ENCODE measurements at regions not wholly inside any gene's neighbourhood (a gene's known extent, or its start where the extent isn't known, plus 50 kb on each side); places are given as distances from the start of the nearest gene placed in this dataset.
A peak's percentile ranks its signal among the peaks of the same experiment; 100 is the strongest.

- in situ Hi-C loops (cut with HindIII; ENCODE audit: low pct_ligation_motif_present, low sequenced_read_pairs): no loop called here
- no peak for TF ChIP-seq CTCF (IDR thresholded peaks at IDR 0.05; ENCODE audit: low read depth, low read length, missing control alignments)
- H3K27me3 ChIP-seq (replicated peaks): no peaks in the 10 kb centered on the region
- no peak overlapping the region for H3K4me3 ChIP-seq (ENCODE audit: low read depth, low read length)
- no peaks in the 10 kb centered on the region for H3K36me3 ChIP-seq (replicated peaks)
- H3K27ac ChIP-seq: no peak overlapping the region
- DNase-seq: no peak
Observed at GRCh38 chr2:128534688-128535392, 216.2 kb upstream of the HS6ST1 start.

DNA sequence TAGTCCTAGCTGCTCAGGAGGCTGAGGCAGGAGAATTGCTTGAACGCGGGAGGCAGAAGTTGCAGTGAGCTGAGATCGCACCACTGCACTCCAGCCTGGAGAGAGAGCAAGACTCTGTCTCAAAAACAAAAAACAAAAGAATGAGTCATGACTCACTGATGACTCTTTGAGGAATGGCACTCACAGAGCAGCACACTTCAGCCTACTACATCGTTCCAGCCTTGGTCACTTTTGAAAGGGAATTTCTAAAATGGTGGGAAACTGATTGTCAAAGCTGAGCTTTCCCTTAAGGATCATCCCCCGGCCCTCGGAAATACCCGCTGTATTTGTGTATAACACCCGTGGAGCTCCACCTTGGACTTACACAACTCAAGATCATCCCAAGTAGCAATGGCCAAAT lies 217.3 kb upstream of the HS6ST1 start:
- peak; percentile 85 for DNase-seq
- no peak for TF ChIP-seq CTCF (IDR thresholded peaks at IDR 0.05; ENCODE audit: low read depth, low read length, missing control alignments)
- Histone ChIP-seq H3K27ac (peak overlapping the region; percentile 94), H3K27me3 (replicated peaks) (no peaks in the 10 kb centered on the region), H3K4me3 (ENCODE audit: low read depth, low read length) (no peak overlapping the region), H3K36me3 (replicated peaks) (no peaks in the 10 kb centered on the region)
- in situ Hi-C loops (cut with HindIII; ENCODE audit: low pct_ligation_motif_present, low sequenced_read_pairs): no loop called here

DNA sequence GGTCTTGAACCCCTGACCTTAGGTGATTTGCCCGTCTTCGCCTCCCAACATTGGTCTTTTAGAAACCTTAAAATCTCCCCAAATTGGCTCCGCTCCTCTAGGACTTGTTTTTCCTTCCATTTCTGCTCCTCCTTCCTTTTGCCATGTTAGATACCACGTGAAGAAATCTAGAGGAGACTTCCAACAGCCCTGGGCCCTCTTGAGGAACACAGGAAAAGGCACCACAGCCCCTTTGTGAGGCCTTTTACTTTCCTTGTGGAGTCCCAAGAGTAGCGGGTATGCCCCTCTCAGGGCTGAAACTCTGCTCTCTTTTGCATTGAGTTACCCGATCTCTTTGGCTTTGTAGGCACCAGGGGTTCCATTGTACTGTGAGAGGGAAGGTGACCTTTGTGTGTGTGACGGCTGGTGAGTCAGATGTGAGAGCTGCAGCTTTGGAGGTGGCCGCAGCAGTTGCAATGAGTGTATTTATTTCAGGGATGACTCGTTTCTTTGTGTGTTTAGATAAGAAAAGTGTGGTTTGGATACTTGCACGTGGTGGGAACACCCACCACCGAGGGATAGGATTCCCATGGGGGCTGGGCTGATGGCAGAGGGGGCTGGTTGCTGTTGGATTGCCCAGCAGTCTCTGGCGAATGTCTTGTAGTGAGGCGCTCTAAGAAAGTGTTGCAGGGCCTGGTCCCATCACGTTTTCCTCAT lies 218.4 kb upstream of the HS6ST1 start:
- Histone ChIP-seq H3K27ac (peak overlapping the region; percentile 94), H3K27me3 (replicated peaks) (no peaks in the 10 kb centered on the region), H3K4me3 (ENCODE audit: low read depth, low read length) (no peak overlapping the region), H3K36me3 (replicated peaks) (no peaks in the 10 kb centered on the region)
- TF ChIP-seq CTCF (IDR thresholded peaks at IDR 0.05; ENCODE audit: low read depth, low read length, missing control alignments): no peak
- in situ Hi-C loops (cut with HindIII; ENCODE audit: low pct_ligation_motif_present, low sequenced_read_pairs): no loop called here
- peak; percentile 99 for DNase-seq

- no peak overlapping the region for H3K4me3 ChIP-seq (ENCODE audit: low read depth, low read length)
- no peak for DNase-seq
- no peak for TF ChIP-seq CTCF (IDR thresholded peaks at IDR 0.05; ENCODE audit: low read depth, low read length, missing control alignments)
- H3K27me3 ChIP-seq (replicated peaks): no peaks in the 10 kb centered on the region
- no peaks in the 10 kb centered on the region for H3K36me3 ChIP-seq (replicated peaks)
- peak overlapping the region; percentile 94 for H3K27ac ChIP-seq
- in situ Hi-C loops (cut with HindIII; ENCODE audit: low pct_ligation_motif_present, low sequenced_read_pairs): no loop called here
Observed at GRCh38 chr2:128537646-128538045, 219.0 kb upstream of the HS6ST1 start.

DNA sequence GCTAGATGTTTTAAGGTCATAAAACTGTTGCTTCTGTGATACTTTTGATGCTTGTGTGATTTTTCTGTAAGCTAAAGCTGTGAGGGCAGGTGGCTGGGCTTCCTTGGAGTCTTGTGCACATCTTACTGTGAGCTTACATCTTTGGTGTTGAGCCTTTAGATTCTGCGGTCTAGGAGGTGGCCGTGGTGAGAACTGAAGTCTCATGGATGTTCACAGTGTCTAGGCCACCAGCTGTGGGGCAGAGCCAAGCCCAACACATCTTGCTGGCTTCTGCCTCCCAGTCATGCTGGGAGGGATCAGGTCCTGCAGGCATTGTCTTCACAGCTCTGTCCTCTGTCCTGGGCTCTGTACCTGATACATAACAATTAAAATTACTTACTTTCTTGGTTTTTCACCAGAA lies 219.7 kb upstream of the HS6ST1 start:
- no peak overlapping the region for H3K4me3 ChIP-seq (ENCODE audit: low read depth, low read length)
- no peak overlapping the region for H3K27ac ChIP-seq
- H3K27me3 ChIP-seq (replicated peaks): no peaks in the 10 kb centered on the region
- no peaks in the 10 kb centered on the region for H3K36me3 ChIP-seq (replicated peaks)
- no peak for DNase-seq
- no peak for TF ChIP-seq CTCF (IDR thresholded peaks at IDR 0.05; ENCODE audit: low read depth, low read length, missing control alignments)
- in situ Hi-C loops (cut with HindIII; ENCODE audit: low pct_ligation_motif_present, low sequenced_read_pairs): no loop called here

Data from brain microvascular endothelial cell (primary cell).